ENCODE measurements at regions not wholly inside any gene's neighbourhood (a gene's known extent, or its start where the extent isn't known, plus 50 kb on each side); places are given as distances from the start of the nearest gene placed in this dataset.
"Not testable (repeated sequence)": the region's sequence is repeated elsewhere in the genome, so short reads cannot be mapped to it uniquely, and the experiment has no call there.

DNA sequence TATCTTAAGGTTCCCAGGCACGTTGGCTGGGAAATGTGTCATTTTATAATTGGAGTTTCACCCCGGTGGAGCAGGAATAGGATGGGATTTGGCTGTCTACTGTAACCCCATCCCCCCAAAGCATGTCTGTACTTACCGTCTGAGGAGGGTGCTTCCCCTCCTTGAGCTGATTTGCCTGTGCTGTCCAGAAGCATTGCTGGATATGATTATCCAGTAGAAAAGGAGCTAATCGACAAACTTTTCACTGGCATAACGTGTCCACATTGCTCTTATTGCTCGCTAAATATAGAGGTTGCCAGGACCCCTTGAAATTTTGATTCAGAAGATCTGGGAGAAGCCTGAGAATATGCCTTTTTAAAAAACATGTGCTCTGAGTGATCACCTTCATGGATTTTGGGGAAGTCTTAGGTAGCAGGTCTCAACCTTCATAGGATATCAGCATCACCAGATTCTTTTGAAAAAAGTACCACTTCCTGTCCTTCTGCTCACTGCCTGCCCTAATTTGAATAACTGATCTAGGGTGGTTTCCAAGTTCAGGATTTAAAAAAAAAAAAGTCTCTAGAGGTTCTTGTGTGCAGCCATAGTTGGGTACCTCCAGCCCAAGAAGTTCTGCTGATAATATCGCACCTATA, 80.4 kb upstream of the KCNA1 start:
- peaks cover 25% of the 10 kb centered on the region for H3K27me3 Mint-ChIP-seq (ENCODE audit: insufficient read depth)
- peaks cover 10% of the 10 kb centered on the region for H3K4me1 Mint-ChIP-seq (ENCODE audit: low read depth)

DNA sequence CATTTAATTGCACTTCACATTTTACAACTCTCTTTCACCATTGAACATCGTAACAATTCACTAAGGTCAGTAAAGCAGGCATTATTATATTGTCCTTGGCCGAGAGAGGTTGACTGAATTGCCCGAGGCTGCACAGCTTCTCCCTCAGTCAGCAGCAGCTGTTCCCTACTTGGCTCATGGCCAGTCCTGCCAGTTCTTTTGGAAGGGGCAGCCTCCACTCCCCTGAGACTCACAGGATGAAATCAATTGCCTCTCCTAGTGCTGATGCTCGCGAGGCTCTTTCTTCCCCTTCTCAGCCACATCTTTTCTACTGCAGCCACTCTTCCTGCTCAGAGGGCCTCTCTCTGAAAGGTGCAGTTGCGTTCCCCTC, 79.9 kb upstream of the KCNA1 start:
- Mint-ChIP-seq H3K27me3 (ENCODE audit: insufficient read depth) (peaks cover 25% of the 10 kb centered on the region), H3K36me3 (ENCODE audit: low read depth) (no peaks in the 10 kb centered on the region), H3K4me3 (no peak overlapping the region), H3K27ac (no peak overlapping the region), H3K9me3 (peaks cover 3% of the 10 kb centered on the region; the same call in 1 of the 2 replicates), H3K4me1 (ENCODE audit: low read depth) (peaks cover 5% of the 10 kb centered on the region)
- TF ChIP-seq, protein P1, sequence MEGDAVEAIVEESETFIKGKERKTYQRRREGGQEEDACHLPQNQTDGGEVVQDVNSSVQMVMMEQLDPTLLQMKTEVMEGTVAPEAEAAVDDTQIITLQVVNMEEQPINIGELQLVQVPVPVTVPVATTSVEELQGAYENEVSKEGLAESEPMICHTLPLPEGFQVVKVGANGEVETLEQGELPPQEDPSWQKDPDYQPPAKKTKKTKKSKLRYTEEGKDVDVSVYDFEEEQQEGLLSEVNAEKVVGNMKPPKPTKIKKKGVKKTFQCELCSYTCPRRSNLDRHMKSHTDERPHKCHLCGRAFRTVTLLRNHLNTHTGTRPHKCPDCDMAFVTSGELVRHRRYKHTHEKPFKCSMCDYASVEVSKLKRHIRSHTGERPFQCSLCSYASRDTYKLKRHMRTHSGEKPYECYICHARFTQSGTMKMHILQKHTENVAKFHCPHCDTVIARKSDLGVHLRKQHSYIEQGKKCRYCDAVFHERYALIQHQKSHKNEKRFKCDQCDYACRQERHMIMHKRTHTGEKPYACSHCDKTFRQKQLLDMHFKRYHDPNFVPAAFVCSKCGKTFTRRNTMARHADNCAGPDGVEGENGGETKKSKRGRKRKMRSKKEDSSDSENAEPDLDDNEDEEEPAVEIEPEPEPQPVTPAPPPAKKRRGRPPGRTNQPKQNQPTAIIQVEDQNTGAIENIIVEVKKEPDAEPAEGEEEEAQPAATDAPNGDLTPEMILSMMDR (IDR thresholded peaks at IDR 0.05) = no peak
- DNase-seq = no peak

More for the DNA sequence above, 80.4 kb upstream of the KCNA1 start:
- DNase-seq = no peak
- TF ChIP-seq, protein P1 (IDR thresholded peaks at IDR 0.05) = no peak
- peaks cover 3% of the 10 kb centered on the region; the same call in 1 of the 2 replicates for H3K9me3 Mint-ChIP-seq
- no peak overlapping the region for H3K4me3 Mint-ChIP-seq
- no peak overlapping the region for H3K27ac Mint-ChIP-seq
- H3K36me3 Mint-ChIP-seq (ENCODE audit: low read depth) = no peaks in the 10 kb centered on the region

DNA sequence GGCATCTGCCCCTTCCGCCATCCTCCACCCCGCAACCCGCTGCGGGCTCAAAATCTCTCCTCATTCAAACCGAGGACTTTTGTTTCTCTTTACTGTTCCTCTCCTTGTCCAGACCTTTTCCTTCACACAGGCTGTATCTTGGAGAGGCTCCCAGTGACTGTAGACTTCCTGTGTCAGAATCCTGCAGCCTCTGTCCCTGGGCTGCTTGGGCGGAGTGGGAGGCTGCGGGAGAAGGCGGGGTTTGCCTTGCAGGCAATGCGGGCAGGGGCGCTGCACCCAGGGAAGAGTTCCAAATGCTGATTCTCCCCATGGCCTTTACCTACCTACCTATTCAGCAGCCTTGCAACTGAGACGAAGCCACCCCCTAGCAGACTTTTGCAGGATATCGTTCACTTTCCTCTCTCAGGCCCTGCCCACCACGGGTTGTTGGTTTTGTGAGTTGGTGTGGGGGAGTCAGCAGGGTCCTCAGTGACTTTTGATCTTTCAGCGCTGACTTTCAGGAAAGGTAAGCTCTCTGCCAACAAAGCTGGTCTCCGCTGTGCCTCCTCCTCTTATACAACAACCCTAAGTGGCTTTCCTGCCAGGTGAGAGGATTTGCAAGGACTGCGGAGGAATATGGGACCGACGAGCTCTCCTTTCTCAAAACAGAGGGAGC, 79.0 kb upstream of the KCNA1 start:
- H3K36me3 Mint-ChIP-seq (ENCODE audit: low read depth) = no peaks in the 10 kb centered on the region
- no peak overlapping the region for H3K27ac Mint-ChIP-seq
- DNase-seq = no peak
- no peak overlapping the region for H3K4me3 Mint-ChIP-seq
- H3K4me1 Mint-ChIP-seq (ENCODE audit: low read depth) = no peaks in the 10 kb centered on the region
- peaks cover 3% of the 10 kb centered on the region; the same call in 1 of the 2 replicates for H3K9me3 Mint-ChIP-seq
- peaks cover 28% of the 10 kb centered on the region for H3K27me3 Mint-ChIP-seq (ENCODE audit: insufficient read depth)
- TF ChIP-seq, protein P1 (IDR thresholded peaks at IDR 0.05) = no peak

DNA sequence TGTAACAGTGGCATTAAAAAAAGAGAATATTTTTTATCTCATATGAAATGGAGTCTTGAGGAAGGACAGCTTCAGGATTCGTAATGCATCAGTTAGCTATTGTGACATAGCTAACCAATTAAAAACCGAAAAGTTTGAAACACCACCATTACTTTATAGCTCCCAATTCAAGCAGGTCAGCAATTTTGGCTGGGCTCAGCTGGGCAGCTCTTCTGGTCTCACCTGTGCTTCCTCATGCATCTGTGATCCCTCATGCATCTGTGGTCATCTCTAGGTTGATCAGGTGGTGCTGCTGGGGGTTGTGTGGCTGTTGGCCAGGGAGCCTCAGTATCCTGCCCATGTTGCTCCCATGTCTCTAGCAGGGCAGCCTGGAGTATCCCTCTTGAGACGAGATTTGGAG, 76.7 kb upstream of the KCNA1 start:
- peaks cover 27% of the 10 kb centered on the region for H3K27me3 Mint-ChIP-seq (ENCODE audit: insufficient read depth)
- H3K36me3 Mint-ChIP-seq (ENCODE audit: low read depth) = no peaks in the 10 kb centered on the region
- H3K9me3 Mint-ChIP-seq = peaks cover 3% of the 10 kb centered on the region; the same call in 1 of the 2 replicates
- no peak for DNase-seq
- no peak overlapping the region for H3K4me3 Mint-ChIP-seq
- TF ChIP-seq, protein P1 (IDR thresholded peaks at IDR 0.05) = no peak
- H3K4me1 Mint-ChIP-seq (ENCODE audit: low read depth) = no peaks in the 10 kb centered on the region
- H3K27ac Mint-ChIP-seq = no peak overlapping the region

DNA sequence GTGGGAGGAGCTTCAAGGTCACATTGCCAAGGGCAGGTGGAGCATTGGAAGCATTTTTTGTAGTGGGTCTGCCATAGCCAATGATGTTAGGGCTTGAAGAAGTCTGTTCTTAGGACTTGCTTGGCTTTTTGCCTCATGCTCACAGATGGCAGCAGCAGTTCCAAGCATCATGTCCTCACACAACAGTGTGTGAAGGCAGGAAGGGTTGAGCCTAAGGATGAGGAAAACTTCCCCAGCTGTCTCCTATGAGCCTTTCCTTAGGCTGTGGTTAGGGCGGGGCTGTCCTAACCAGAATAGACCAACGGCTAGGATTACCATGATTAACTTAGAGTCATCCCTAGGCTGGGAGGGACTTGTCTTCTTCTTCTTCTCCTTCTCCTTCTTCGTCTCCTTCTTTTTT, 76.2 kb upstream of the KCNA1 start:
- Mint-ChIP-seq H3K9me3 (peaks cover 3% of the 10 kb centered on the region; the same call in 1 of the 2 replicates), H3K27ac (no peak overlapping the region), H3K4me3 (no peak overlapping the region), H3K36me3 (ENCODE audit: low read depth) (no peaks in the 10 kb centered on the region), H3K4me1 (ENCODE audit: low read depth) (no peaks in the 10 kb centered on the region), H3K27me3 (ENCODE audit: insufficient read depth) (peaks cover 27% of the 10 kb centered on the region)
- DNase-seq = no peak
- TF ChIP-seq, protein P1 (IDR thresholded peaks at IDR 0.05) = no peak

DNA sequence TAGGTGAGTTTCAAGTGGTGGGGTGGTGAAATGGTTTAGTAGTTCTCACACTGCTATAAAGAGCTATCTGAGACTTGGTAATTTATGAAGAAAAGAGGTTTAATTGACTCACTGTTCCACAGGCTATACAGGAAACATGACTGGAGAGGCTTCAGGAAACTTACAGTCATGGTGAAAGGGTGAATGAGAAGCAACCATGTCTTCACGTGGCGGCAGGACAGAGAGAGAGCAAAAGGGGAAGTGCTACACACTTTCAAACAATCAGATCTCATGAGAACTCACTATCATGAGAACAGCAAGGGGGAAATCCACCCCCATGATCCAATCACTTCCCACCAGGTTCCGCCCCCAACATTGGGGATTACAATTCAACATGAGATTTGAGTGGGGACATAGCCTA, 67.3 kb upstream of the KCNA1 start:
- not testable (repeated sequence) for H3K4me1 Mint-ChIP-seq (ENCODE audit: low read depth); H3K36me3 Mint-ChIP-seq (ENCODE audit: low read depth); H3K9me3 Mint-ChIP-seq; H3K27me3 Mint-ChIP-seq (ENCODE audit: insufficient read depth); H3K27ac Mint-ChIP-seq; H3K4me3 Mint-ChIP-seq; DNase-seq
